ENCODE measurements at regions not wholly inside any gene's neighbourhood (a gene's known extent, or its start where the extent isn't known, plus 50 kb on each side); places are given as distances from the start of the nearest gene placed in this dataset.
A peak's percentile ranks its signal among the peaks of the same experiment; 100 is the strongest.

GRCh38 chr13:20332361-20333096, 100.4 kb upstream of the GJB6 start:
- TF ChIP-seq CTCF (conservative IDR thresholded peaks at IDR 0.05; ENCODE audit: low read length), result no peak
- DNase-seq (ENCODE audit: low read depth), result peak; percentile 69
- no peak overlapping the region for H3K4me3 ChIP-seq (ENCODE audit: low read length)

GRCh38 chr13:20331949-20332348, 99.8 kb upstream of the GJB6 start:
- H3K4me3 ChIP-seq (ENCODE audit: low read length), result no peak overlapping the region
- TF ChIP-seq CTCF (conservative IDR thresholded peaks at IDR 0.05; ENCODE audit: low read length), result no peak
- DNase-seq (ENCODE audit: low read depth), result no peak

- no peak for TF ChIP-seq CTCF (conservative IDR thresholded peaks at IDR 0.05; ENCODE audit: low read length)
- no peak for DNase-seq (ENCODE audit: low read depth)
- H3K4me3 ChIP-seq (ENCODE audit: low read length), result no peak overlapping the region
These were observed 99.3 kb upstream of the GJB6 start for GRCh38 chr13:20331419-20331818.

GRCh38 chr13:20326809-20327208, 94.7 kb upstream of the GJB6 start:
- TF ChIP-seq CTCF (conservative IDR thresholded peaks at IDR 0.05; ENCODE audit: low read length), result no peak
- DNase-seq (ENCODE audit: low read depth), result no peak
- H3K4me3 ChIP-seq (ENCODE audit: low read length), result no peak overlapping the region

- DNase-seq (ENCODE audit: low read depth), result no peak
- TF ChIP-seq CTCF (conservative IDR thresholded peaks at IDR 0.05; ENCODE audit: low read length), result no peak
- H3K4me3 ChIP-seq (ENCODE audit: low read length), result no peak overlapping the region
These were observed 94.2 kb upstream of the GJB6 start for GRCh38 chr13:20326276-20326675.

- no peak for DNase-seq (ENCODE audit: low read depth)
- H3K4me3 ChIP-seq (ENCODE audit: low read length), result no peak overlapping the region
- no peak for TF ChIP-seq CTCF (conservative IDR thresholded peaks at IDR 0.05; ENCODE audit: low read length)
These were observed 88.8 kb upstream of the GJB6 start for GRCh38 chr13:20320885-20321284.

- no peak overlapping the region for H3K4me3 ChIP-seq (ENCODE audit: low read length)
- no peak for TF ChIP-seq CTCF (conservative IDR thresholded peaks at IDR 0.05; ENCODE audit: low read length)
These were observed 81.8 kb upstream of the GJB6 start for GRCh38 chr13:20313896-20314295.

More at GRCh38 chr13:20313896-20314295, 81.8 kb upstream of the GJB6 start:
- DNase-seq (ENCODE audit: low read depth), result no peak
